ENCODE measurements at regions not wholly inside any gene's neighbourhood (a gene's known extent, or its start where the extent isn't known, plus 50 kb on each side); places are given as distances from the start of the nearest gene placed in this dataset.

GRCh38 chr16:13809765-13810164, 110.2 kb upstream of the ERCC4 start:
- H3K27me3 ChIP-seq (ENCODE audit: insufficient read depth, low read length): no peaks in the 10 kb centered on the region
- no peak overlapping the region for H2AFZ ChIP-seq (ENCODE audit: low read length)
- no peak overlapping the region for H3K4ac ChIP-seq (ENCODE audit: low read depth, low read length)
- Mint-ChIP-seq H3K4me3 (no peak overlapping the region), H3K4me1 (peaks cover 7 to 9% of the 10 kb centered on the region in 2 experiments), H3K27me3 (ENCODE audit: low read depth) (peaks cover 5% of the 10 kb centered on the region), H3K36me3 (ENCODE audit: insufficient read depth in 1 of 3, low read depth in 3 of 3) (no peaks in the 10 kb centered on the region), H3K27ac (no peak overlapping the region), H3K9me3 (no peaks in the 10 kb centered on the region)
- no peak overlapping the region for H2BK20ac ChIP-seq (ENCODE audit: low read depth, low read length, poor library complexity, severe bottlenecking)
- H3K18ac ChIP-seq (ENCODE audit: insufficient read length, low read depth, low read length): no peak overlapping the region
- H2BK15ac ChIP-seq (ENCODE audit: low read depth, low read length): no peak overlapping the region
- H3K79me2 ChIP-seq (ENCODE audit: insufficient read depth, low read length): no peaks in the 10 kb centered on the region
- no peaks in the 10 kb centered on the region for H3K79me1 ChIP-seq (ENCODE audit: insufficient read depth, low read depth, low read length, poor library complexity, severe bottlenecking)
- H3K4me2 ChIP-seq (ENCODE audit: insufficient read depth, insufficient read length, low read length): no peak overlapping the region
- no peak overlapping the region for H3K23ac ChIP-seq (ENCODE audit: insufficient read length, low read depth, low read length)
- no peak overlapping the region for H3K56ac ChIP-seq (ENCODE audit: insufficient read length, low read depth, low read length)
- H4K8ac ChIP-seq (replicated peaks; ENCODE audit: insufficient read length, low read depth, low read length): no peak overlapping the region
- H2BK12ac ChIP-seq (ENCODE audit: insufficient read length, low read depth, low read length): no peak overlapping the region
- TF ChIP-seq CTCF (conservative IDR thresholded peaks at IDR 0.05): no peak
- H3K23me2 ChIP-seq (ENCODE audit: insufficient read length, low read depth, low read length, poor library complexity, severe bottlenecking): no peaks in the 10 kb centered on the region
- no peak for DNase-seq
- no peak overlapping the region for H2AK5ac ChIP-seq (ENCODE audit: insufficient read length, low read length)
- H3K9ac ChIP-seq (ENCODE audit: extremely low read depth, insufficient read length, low read length): no peak overlapping the region
- no peaks in the 10 kb centered on the region for H3K4me1 ChIP-seq (ENCODE audit: insufficient read depth, low read length)
- no peaks in the 10 kb centered on the region for H4K20me1 ChIP-seq (ENCODE audit: control insufficient read depth, insufficient read depth, insufficient read length)
- H3K14ac ChIP-seq (ENCODE audit: insufficient read depth, low read length): no peak overlapping the region
- H3K9me3 ChIP-seq (ENCODE audit: control insufficient read depth, low read depth, low read length): no peaks in the 10 kb centered on the region
- no peak overlapping the region for H3T11ph ChIP-seq (ENCODE audit: low read length)
- no peak overlapping the region for H4K91ac ChIP-seq (ENCODE audit: insufficient read length, low read depth, low read length)
- no peak overlapping the region for H2BK120ac ChIP-seq (ENCODE audit: low read depth, low read length, poor library complexity, severe bottlenecking)
- no peak overlapping the region for H2BK5ac ChIP-seq (ENCODE audit: insufficient read length, low read length)
- no peak overlapping the region for H4K5ac ChIP-seq (ENCODE audit: insufficient read length, low read depth, low read length)
- H3K27ac ChIP-seq (ENCODE audit: insufficient read length, low read depth, low read length): no peak overlapping the region
